Epidermal melanocyte (primary cell): ENCODE measurements at regions not wholly inside any gene's neighbourhood (a gene's known extent, or its start where the extent isn't known, plus 50 kb on each side); places are given as distances from the start of the nearest gene placed in this dataset.
"Not testable (repeated sequence)": the region's sequence is repeated elsewhere in the genome, so short reads cannot be mapped to it uniquely, and the experiment has no call there.

Experiments used
- DNase-seq: peaks from one replicate; pipeline ENCODE4 v3.0.0; 2011; ENCODE audit warnings: low spot score; ENCODE audit not compliant: insufficient read length

GRCh38 chr18:34942276-34942675 is 98.9 kb upstream of the MAPRE2 start:
- DNase-seq, result no peak

- no peak for DNase-seq
These were observed 98.2 kb upstream of the MAPRE2 start for GRCh38 chr18:34942975-34943374.

GRCh38 chr18:34943587-34943986 is 97.6 kb upstream of the MAPRE2 start:
- DNase-seq, result no peak

- DNase-seq, result no peak
These were observed 93.5 kb upstream of the MAPRE2 start for GRCh38 chr18:34947711-34948125.

GRCh38 chr18:34951625-34952379 is 89.4 kb upstream of the MAPRE2 start:
- no peak for DNase-seq

GRCh38 chr18:34953212-34953611 is 88.0 kb upstream of the MAPRE2 start:
- no peak for DNase-seq

- DNase-seq, result not testable (repeated sequence)
These were observed 85.7 kb upstream of the MAPRE2 start for GRCh38 chr18:34955494-34955893.

- DNase-seq, result no peak
These were observed 84.5 kb upstream of the MAPRE2 start for GRCh38 chr18:34956663-34957062.

- DNase-seq, result no peak
These were observed 83.9 kb upstream of the MAPRE2 start for GRCh38 chr18:34957119-34957863.

GRCh38 chr18:34957864-34958259 is 83.4 kb upstream of the MAPRE2 start:
- DNase-seq, result no peak

GRCh38 chr18:34959211-34959829 is 81.9 kb upstream of the MAPRE2 start:
- DNase-seq, result no peak

- no peak for DNase-seq
These were observed 81.2 kb upstream of the MAPRE2 start for GRCh38 chr18:34959989-34960388.

GRCh38 chr18:34965108-34965507 is 76.1 kb upstream of the MAPRE2 start:
- DNase-seq, result no peak

GRCh38 chr18:34965566-34965965 is 75.6 kb upstream of the MAPRE2 start:
- no peak for DNase-seq

GRCh38 chr18:34970106-34970505 is 71.1 kb upstream of the MAPRE2 start:
- no peak for DNase-seq

- no peak for DNase-seq
These were observed 69.9 kb upstream of the MAPRE2 start for GRCh38 chr18:34971313-34971712.

GRCh38 chr18:34972765-34973414 is 68.3 kb upstream of the MAPRE2 start:
- no peak for DNase-seq

- no peak for DNase-seq
These were observed 65.1 kb upstream of the MAPRE2 start for GRCh38 chr18:34976123-34976522.

- DNase-seq, result no peak
These were observed 64.7 kb upstream of the MAPRE2 start for GRCh38 chr18:34976534-34976898.

GRCh38 chr18:34976899-34977837 is 64.0 kb upstream of the MAPRE2 start:
- no peak for DNase-seq
